ENCODE measurements at regions not wholly inside any gene's neighbourhood (a gene's known extent, or its start where the extent isn't known, plus 50 kb on each side); places are given as distances from the start of the nearest gene placed in this dataset.
"Not testable (repeated sequence)": the region's sequence is repeated elsewhere in the genome, so short reads cannot be mapped to it uniquely, and the experiment has no call there.

GRCh38 chr11:71165771-71166170 is 86.6 kb downstream of the SHANK2 start:
- DNase-seq (ENCODE audit: low read depth) = no peak
- no peak overlapping the region for H3K4me3 ChIP-seq (ENCODE audit: low read length)
- TF ChIP-seq, protein P1, sequence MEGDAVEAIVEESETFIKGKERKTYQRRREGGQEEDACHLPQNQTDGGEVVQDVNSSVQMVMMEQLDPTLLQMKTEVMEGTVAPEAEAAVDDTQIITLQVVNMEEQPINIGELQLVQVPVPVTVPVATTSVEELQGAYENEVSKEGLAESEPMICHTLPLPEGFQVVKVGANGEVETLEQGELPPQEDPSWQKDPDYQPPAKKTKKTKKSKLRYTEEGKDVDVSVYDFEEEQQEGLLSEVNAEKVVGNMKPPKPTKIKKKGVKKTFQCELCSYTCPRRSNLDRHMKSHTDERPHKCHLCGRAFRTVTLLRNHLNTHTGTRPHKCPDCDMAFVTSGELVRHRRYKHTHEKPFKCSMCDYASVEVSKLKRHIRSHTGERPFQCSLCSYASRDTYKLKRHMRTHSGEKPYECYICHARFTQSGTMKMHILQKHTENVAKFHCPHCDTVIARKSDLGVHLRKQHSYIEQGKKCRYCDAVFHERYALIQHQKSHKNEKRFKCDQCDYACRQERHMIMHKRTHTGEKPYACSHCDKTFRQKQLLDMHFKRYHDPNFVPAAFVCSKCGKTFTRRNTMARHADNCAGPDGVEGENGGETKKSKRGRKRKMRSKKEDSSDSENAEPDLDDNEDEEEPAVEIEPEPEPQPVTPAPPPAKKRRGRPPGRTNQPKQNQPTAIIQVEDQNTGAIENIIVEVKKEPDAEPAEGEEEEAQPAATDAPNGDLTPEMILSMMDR (IDR thresholded peaks at IDR 0.05; ENCODE audit: insufficient read depth, low read depth, low read length, missing control alignments) = no peak

DNA sequence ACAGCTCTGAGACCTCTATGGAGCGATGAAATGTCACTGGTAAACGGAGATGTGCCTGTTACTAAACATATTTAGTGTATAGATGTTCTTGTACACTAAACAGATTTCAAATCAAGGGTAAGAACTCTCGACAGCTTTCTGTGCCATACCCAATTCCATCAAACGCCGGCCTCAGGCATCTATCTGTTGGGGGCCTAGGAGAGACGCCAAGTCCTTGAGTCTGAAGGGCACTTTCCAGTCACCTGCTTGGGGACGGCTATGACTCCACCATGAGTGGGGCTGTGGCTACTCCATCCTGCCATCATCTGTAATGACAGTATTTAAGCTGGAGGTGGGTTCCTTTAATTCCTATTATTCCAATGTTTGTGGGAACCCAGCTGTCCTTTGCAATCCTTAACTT is 87.8 kb downstream of the SHANK2 start:
- TF ChIP-seq, protein P1 (IDR thresholded peaks at IDR 0.05; ENCODE audit: insufficient read depth, low read depth, low read length, missing control alignments) = no peak
- DNase-seq (ENCODE audit: low read depth) = no peak
- no peak overlapping the region for H3K4me3 ChIP-seq (ENCODE audit: low read length)

- H3K4me3 ChIP-seq (ENCODE audit: low read length) = no peak overlapping the region
- DNase-seq (ENCODE audit: low read depth) = no peak
- TF ChIP-seq, protein P1 (IDR thresholded peaks at IDR 0.05; ENCODE audit: insufficient read depth, low read depth, low read length, missing control alignments) = no peak
Measured at GRCh38 chr11:71164186-71164585, 88.2 kb downstream of the SHANK2 start.

GRCh38 chr11:71163371-71163770 is 89.0 kb downstream of the SHANK2 start:
- H3K4me3 ChIP-seq (ENCODE audit: low read length) = no peak overlapping the region
- TF ChIP-seq, protein P1 (IDR thresholded peaks at IDR 0.05; ENCODE audit: insufficient read depth, low read depth, low read length, missing control alignments) = no peak
- no peak for DNase-seq (ENCODE audit: low read depth)

DNA sequence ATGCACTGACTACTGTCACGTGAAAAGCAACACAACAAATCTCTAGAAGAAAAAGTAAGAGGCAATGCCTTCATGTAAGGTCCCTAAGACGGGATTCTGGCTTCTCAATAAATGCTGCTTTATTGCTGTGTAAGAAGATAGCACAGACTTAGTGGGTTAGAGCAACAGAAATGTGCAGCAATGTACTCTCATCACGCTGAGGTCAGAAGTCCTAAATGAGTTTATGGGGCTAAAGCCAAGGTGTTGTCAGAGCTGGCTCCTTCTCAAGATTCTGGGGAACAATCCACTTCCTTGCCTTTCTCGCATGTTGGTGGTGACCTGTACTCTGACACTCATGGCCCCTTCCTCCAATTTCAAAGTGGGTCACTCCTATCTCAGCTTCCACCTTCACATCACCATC is 93.4 kb downstream of the SHANK2 start:
- DNase-seq (ENCODE audit: low read depth) = no peak
- TF ChIP-seq, protein P1 (IDR thresholded peaks at IDR 0.05; ENCODE audit: insufficient read depth, low read depth, low read length, missing control alignments) = no peak
- no peak overlapping the region for H3K4me3 ChIP-seq (ENCODE audit: low read length)

DNA sequence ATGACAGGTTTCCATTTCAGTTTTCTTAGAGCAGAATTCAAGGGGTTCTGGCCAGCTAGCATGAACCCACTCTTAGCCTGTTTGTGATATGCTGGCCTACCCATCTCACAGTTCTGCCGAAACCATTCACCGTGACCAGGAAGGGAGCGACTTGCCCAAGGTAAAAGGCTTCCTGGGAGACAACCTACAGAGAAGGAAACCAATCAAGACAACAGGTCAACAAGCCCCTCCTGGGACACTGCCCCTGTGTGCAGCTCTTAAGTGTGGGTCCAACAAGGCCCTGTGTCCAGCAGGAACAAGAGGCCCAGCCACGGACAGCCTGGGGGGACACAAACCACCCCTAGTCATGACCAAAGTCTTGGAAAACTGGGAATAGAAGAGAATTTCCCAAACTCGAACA is 94.7 kb downstream of the SHANK2 start:
- not testable (repeated sequence) for H3K4me3 ChIP-seq (ENCODE audit: low read length); DNase-seq (ENCODE audit: low read depth)

DNA sequence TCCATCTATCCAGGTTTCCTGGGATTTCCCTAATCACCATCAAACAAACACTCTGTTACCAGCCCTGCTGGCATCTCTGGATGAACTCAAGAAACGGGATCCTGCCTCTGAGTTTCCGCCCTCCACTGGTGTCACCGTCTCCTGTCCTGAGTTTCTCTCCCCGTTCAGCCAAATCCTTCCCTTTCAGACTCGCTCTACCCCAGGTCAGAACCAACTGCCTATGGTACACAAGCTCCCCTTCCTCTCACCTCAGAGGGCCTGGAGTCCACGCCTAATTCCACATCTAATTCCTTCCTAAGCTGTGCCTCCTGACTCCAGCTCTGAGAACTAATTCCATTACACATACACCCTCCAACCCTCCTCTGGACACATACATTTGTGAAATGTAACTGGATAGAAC is 96.1 kb downstream of the SHANK2 start:
- no peak for DNase-seq (ENCODE audit: low read depth)
- TF ChIP-seq, protein P1 (IDR thresholded peaks at IDR 0.05; ENCODE audit: insufficient read depth, low read depth, low read length, missing control alignments) = no peak
- no peak overlapping the region for H3K4me3 ChIP-seq (ENCODE audit: low read length)

- TF ChIP-seq, protein P1 (IDR thresholded peaks at IDR 0.05; ENCODE audit: insufficient read depth, low read depth, low read length, missing control alignments) = no peak
- H3K4me3 ChIP-seq (ENCODE audit: low read length) = no peak overlapping the region
- DNase-seq (ENCODE audit: low read depth) = no peak
Measured at GRCh38 chr11:71155846-71156245, 96.5 kb downstream of the SHANK2 start.

Measured in epithelial cell of esophagus (primary cell).